IPS DF 6.9 (cell line): ENCODE measurements at regions not wholly inside any gene's neighbourhood (a gene's known extent, or its start where the extent isn't known, plus 50 kb on each side); places are given as distances from the start of the nearest gene placed in this dataset.

Experiments
- DNase-seq: peaks from one replicate; pipeline ENCODE4 v3.0.0-alpha.2; 2013; ENCODE audit warnings: low read depth, low spot score
- H3K27ac ChIP-seq: one replicate; pipeline ENCODE4 v1.5.1; 2013; ENCODE audit warnings: low read length, control low read depth
- H3K27me3 ChIP-seq: 2 replicates; pipeline ENCODE4 v1.6.1; 2013; ENCODE audit warnings: mild to moderate bottlenecking, low read length; ENCODE audit not compliant: control insufficient read depth, insufficient read depth
- H3K36me3 ChIP-seq: 2 replicates; pipeline ENCODE4 v1.6.1; 2013; ENCODE audit warnings: low read length; ENCODE audit not compliant: control insufficient read depth, insufficient read depth
- H3K4me1 ChIP-seq: 2 replicates; pipeline ENCODE4 v1.6.1; 2013; ENCODE audit warnings: low read length; ENCODE audit not compliant: control insufficient read depth, insufficient read depth
- H3K4me3 ChIP-seq: 2 replicates; pipeline ENCODE4 v1.5.1; 2013; ENCODE audit warnings: mild to moderate bottlenecking, low read length
- H3K9me3 ChIP-seq: 2 replicates; pipeline ENCODE4 v1.6.1; 2013; ENCODE audit warnings: low read length, inconsistent platforms; ENCODE audit not compliant: control insufficient read depth, insufficient read depth
- WGBS: extraction: QIAGEN DNeasy Blood & Tissue Kit; methylation state at CpG from one replicate; pipeline ENCODE4 v1.1.7; 2013; ENCODE audit warnings: mixed read lengths, missing lambda C conversion rate; ENCODE audit not compliant: insufficient read length, insufficient coverage; 5-methylcytosine and 5-hydroxymethylcytosine counted together

- H3K4me3 ChIP-seq: no peak overlapping the region
- H3K36me3 ChIP-seq: no peaks in the 10 kb centered on the region
- WGBS: no CpG with 5 or more reads among the region's 3 CpGs
- no peaks in the 10 kb centered on the region for H3K9me3 ChIP-seq
- no peak overlapping the region for H3K27ac ChIP-seq
- no peaks in the 10 kb centered on the region for H3K27me3 ChIP-seq
- no peak for DNase-seq
- H3K4me1 ChIP-seq: no peaks in the 10 kb centered on the region
These were observed 68.7 kb upstream of the CD83 start for GRCh38 chr6:14048837-14049236.

GRCh38 chr6:14051355-14051754 lies 66.2 kb upstream of the CD83 start:
- no peaks in the 10 kb centered on the region for H3K27me3 ChIP-seq
- H3K4me1 ChIP-seq: no peaks in the 10 kb centered on the region
- H3K4me3 ChIP-seq: no peak overlapping the region
- DNase-seq: no peak
- H3K9me3 ChIP-seq: no peaks in the 10 kb centered on the region
- WGBS: no CpG with 5 or more reads among the region's 2 CpGs
- H3K27ac ChIP-seq: no peak overlapping the region
- no peaks in the 10 kb centered on the region for H3K36me3 ChIP-seq

GRCh38 chr6:14053811-14054210 lies 63.8 kb upstream of the CD83 start:
- WGBS: no CpG with 5 or more reads among the region's 2 CpGs
- no peaks in the 10 kb centered on the region for H3K36me3 ChIP-seq
- no peak for DNase-seq
- H3K27me3 ChIP-seq: no peaks in the 10 kb centered on the region
- no peak overlapping the region for H3K27ac ChIP-seq
- no peaks in the 10 kb centered on the region for H3K9me3 ChIP-seq
- H3K4me1 ChIP-seq: no peaks in the 10 kb centered on the region
- H3K4me3 ChIP-seq: no peak overlapping the region

- no CpG with 5 or more reads among the region's 2 CpGs for WGBS
- no peaks in the 10 kb centered on the region for H3K9me3 ChIP-seq
- H3K27me3 ChIP-seq: no peaks in the 10 kb centered on the region
- DNase-seq: no peak
- H3K27ac ChIP-seq: no peak overlapping the region
- H3K36me3 ChIP-seq: no peaks in the 10 kb centered on the region
- H3K4me1 ChIP-seq: no peaks in the 10 kb centered on the region
- no peak overlapping the region for H3K4me3 ChIP-seq
These were observed 62.0 kb upstream of the CD83 start for GRCh38 chr6:14055541-14055940.

- no peak for DNase-seq
- no CpG with 5 or more reads among the region's 10 CpGs for WGBS
- H3K27ac ChIP-seq: no peak overlapping the region
- H3K4me1 ChIP-seq: no peaks in the 10 kb centered on the region
- no peaks in the 10 kb centered on the region for H3K27me3 ChIP-seq
- no peaks in the 10 kb centered on the region for H3K9me3 ChIP-seq
- H3K36me3 ChIP-seq: no peaks in the 10 kb centered on the region
- no peak overlapping the region for H3K4me3 ChIP-seq
These were observed 59.4 kb upstream of the CD83 start for GRCh38 chr6:14058029-14058695.

GRCh38 chr6:14058735-14059134 lies 58.8 kb upstream of the CD83 start:
- Histone ChIP-seq H3K27ac (no peak overlapping the region), H3K36me3 (no peaks in the 10 kb centered on the region), H3K4me3 (no peak overlapping the region), H3K27me3 (no peaks in the 10 kb centered on the region), H3K9me3 (no peaks in the 10 kb centered on the region), H3K4me1 (no peaks in the 10 kb centered on the region)
- no CpG with 5 or more reads among the region's 3 CpGs for WGBS
- DNase-seq: no peak

GRCh38 chr6:14059791-14060436 lies 57.7 kb upstream of the CD83 start:
- Histone ChIP-seq H3K27me3 (no peaks in the 10 kb centered on the region), H3K27ac (no peak overlapping the region), H3K36me3 (no peaks in the 10 kb centered on the region), H3K9me3 (no peaks in the 10 kb centered on the region), H3K4me3 (no peak overlapping the region), H3K4me1 (no peaks in the 10 kb centered on the region)
- no peak for DNase-seq
- WGBS: no CpG with 5 or more reads among the region's 10 CpGs

GRCh38 chr6:14060971-14061370 lies 56.6 kb upstream of the CD83 start:
- H3K9me3 ChIP-seq: no peaks in the 10 kb centered on the region
- no CpG with 5 or more reads among the region's 1 CpG for WGBS
- H3K36me3 ChIP-seq: no peaks in the 10 kb centered on the region
- no peak for DNase-seq
- no peak overlapping the region for H3K4me3 ChIP-seq
- no peak overlapping the region for H3K27ac ChIP-seq
- no peaks in the 10 kb centered on the region for H3K27me3 ChIP-seq
- no peaks in the 10 kb centered on the region for H3K4me1 ChIP-seq

GRCh38 chr6:14061643-14062042 lies 55.9 kb upstream of the CD83 start:
- no peaks in the 10 kb centered on the region for H3K4me1 ChIP-seq
- H3K4me3 ChIP-seq: no peak overlapping the region
- no peak overlapping the region for H3K27ac ChIP-seq
- no peaks in the 10 kb centered on the region for H3K36me3 ChIP-seq
- no peaks in the 10 kb centered on the region for H3K9me3 ChIP-seq
- no CpG with 5 or more reads among the region's 4 CpGs for WGBS
- H3K27me3 ChIP-seq: no peaks in the 10 kb centered on the region
- no peak for DNase-seq

- Histone ChIP-seq H3K4me3 (no peak overlapping the region), H3K27ac (no peak overlapping the region), H3K9me3 (no peaks in the 10 kb centered on the region), H3K27me3 (no peaks in the 10 kb centered on the region), H3K4me1 (no peaks in the 10 kb centered on the region), H3K36me3 (no peaks in the 10 kb centered on the region)
- DNase-seq: no peak
- no CpG with 5 or more reads among the region's 3 CpGs for WGBS
These were observed 55.1 kb upstream of the CD83 start for GRCh38 chr6:14062345-14063029.
